ENCODE measurements at regions not wholly inside any gene's neighbourhood (a gene's known extent, or its start where the extent isn't known, plus 50 kb on each side); places are given as distances from the start of the nearest gene placed in this dataset.

- Histone ChIP-seq H3K9me3 (ENCODE audit: control insufficient read depth in 5 of 5, low read length in 5 of 5) (no peaks in the 10 kb centered on the region), H3K4me1 (ENCODE audit: control insufficient read depth in 5 of 5, insufficient read depth in 5 of 5, low read length in 5 of 5) (peaks cover 0 to 11% (median 0%) of the 10 kb centered on the region in 5 donors), H3K27ac (ENCODE audit: low read depth, low read length) (no peak overlapping the region), H3K9ac (ENCODE audit: low read length in 5 of 5) (no peak overlapping the region), H3K36me3 (ENCODE audit: control insufficient read depth in 5 of 5, insufficient read depth in 5 of 5, low read length in 5 of 5) (no peaks in the 10 kb centered on the region), H3K27me3 (ENCODE audit: control insufficient read depth in 5 of 5, insufficient read depth in 4 of 5, low read length in 5 of 5) (peaks cover 0 to 6% (median 3%) of the 10 kb centered on the region in 5 donors), H3K4me3 (ENCODE audit: low read depth in 1 of 5, low read length in 5 of 5) (no peak overlapping the region)
Measured at GRCh38 chr12:130090542-130090941, 71.7 kb upstream of the FZD10 start.

GRCh38 chr12:130093380-130093779 lies 68.9 kb upstream of the FZD10 start:
- Histone ChIP-seq H3K27me3 (ENCODE audit: control insufficient read depth in 5 of 5, insufficient read depth in 4 of 5, low read length in 5 of 5) (peaks cover 0 to 12% (median 5%) of the 10 kb centered on the region in 5 donors), H3K9ac (ENCODE audit: low read length in 5 of 5) (no peak overlapping the region), H3K36me3 (ENCODE audit: control insufficient read depth in 5 of 5, insufficient read depth in 5 of 5, low read length in 5 of 5) (no peaks in the 10 kb centered on the region), H3K27ac (ENCODE audit: low read depth, low read length) (no peak overlapping the region), H3K4me3 (ENCODE audit: low read depth in 1 of 5, low read length in 5 of 5) (no peak overlapping the region), H3K4me1 (ENCODE audit: control insufficient read depth in 5 of 5, insufficient read depth in 5 of 5, low read length in 5 of 5) (no peaks in the 10 kb centered on the region), H3K9me3 (ENCODE audit: control insufficient read depth in 5 of 5, low read length in 5 of 5) (no peaks in the 10 kb centered on the region)

GRCh38 chr12:130097342-130097741 lies 64.9 kb upstream of the FZD10 start:
- no peaks in the 10 kb centered on the region for H3K36me3 ChIP-seq (ENCODE audit: control insufficient read depth in 5 of 5, insufficient read depth in 5 of 5, low read length in 5 of 5)
- peaks cover 0 to 2% (median 0%) of the 10 kb centered on the region in 5 donors for H3K9me3 ChIP-seq (ENCODE audit: control insufficient read depth in 5 of 5, low read length in 5 of 5)
- no peak overlapping the region for H3K9ac ChIP-seq (ENCODE audit: low read length in 5 of 5)
- H3K4me1 ChIP-seq (ENCODE audit: control insufficient read depth in 5 of 5, insufficient read depth in 5 of 5, low read length in 5 of 5): no peaks in the 10 kb centered on the region
- H3K4me3 ChIP-seq (ENCODE audit: low read depth in 1 of 5, low read length in 5 of 5): no peak overlapping the region
- no peak overlapping the region for H3K27ac ChIP-seq (ENCODE audit: low read depth, low read length)
- peaks cover 0 to 12% (median 8%) of the 10 kb centered on the region in 5 donors for H3K27me3 ChIP-seq (ENCODE audit: control insufficient read depth in 5 of 5, insufficient read depth in 4 of 5, low read length in 5 of 5)

GRCh38 chr12:130097798-130098255 lies 64.4 kb upstream of the FZD10 start:
- H3K27me3 ChIP-seq (ENCODE audit: control insufficient read depth in 5 of 5, insufficient read depth in 4 of 5, low read length in 5 of 5): peaks cover 0 to 12% (median 6%) of the 10 kb centered on the region in 5 donors
- no peaks in the 10 kb centered on the region for H3K36me3 ChIP-seq (ENCODE audit: control insufficient read depth in 5 of 5, insufficient read depth in 5 of 5, low read length in 5 of 5)
- peaks cover 0 to 2% (median 0%) of the 10 kb centered on the region in 5 donors for H3K9me3 ChIP-seq (ENCODE audit: control insufficient read depth in 5 of 5, low read length in 5 of 5)
- H3K27ac ChIP-seq (ENCODE audit: low read depth, low read length): no peak overlapping the region
- H3K4me3 ChIP-seq (ENCODE audit: low read depth in 1 of 5, low read length in 5 of 5): no peak overlapping the region
- H3K9ac ChIP-seq (ENCODE audit: low read length in 5 of 5): no peak overlapping the region
- H3K4me1 ChIP-seq (ENCODE audit: control insufficient read depth in 5 of 5, insufficient read depth in 5 of 5, low read length in 5 of 5): no peaks in the 10 kb centered on the region

GRCh38 chr12:130098301-130099005 lies 63.8 kb upstream of the FZD10 start:
- peaks cover 0 to 12% (median 6%) of the 10 kb centered on the region in 5 donors for H3K27me3 ChIP-seq (ENCODE audit: control insufficient read depth in 5 of 5, insufficient read depth in 4 of 5, low read length in 5 of 5)
- H3K9me3 ChIP-seq (ENCODE audit: control insufficient read depth in 5 of 5, low read length in 5 of 5): peaks cover 0 to 2% (median 0%) of the 10 kb centered on the region in 5 donors
- no peaks in the 10 kb centered on the region for H3K36me3 ChIP-seq (ENCODE audit: control insufficient read depth in 5 of 5, insufficient read depth in 5 of 5, low read length in 5 of 5)
- no peak overlapping the region for H3K27ac ChIP-seq (ENCODE audit: low read depth, low read length)
- no peak overlapping the region for H3K4me3 ChIP-seq (ENCODE audit: low read depth in 1 of 5, low read length in 5 of 5)
- no peaks in the 10 kb centered on the region for H3K4me1 ChIP-seq (ENCODE audit: control insufficient read depth in 5 of 5, insufficient read depth in 5 of 5, low read length in 5 of 5)
- H3K9ac ChIP-seq (ENCODE audit: low read length in 5 of 5): no peak overlapping the region

GRCh38 chr12:130100634-130101362 lies 61.5 kb upstream of the FZD10 start:
- Histone ChIP-seq H3K9ac (ENCODE audit: low read length in 5 of 5) (no peak overlapping the region), H3K27ac (ENCODE audit: low read depth, low read length) (no peak overlapping the region), H3K36me3 (ENCODE audit: control insufficient read depth in 5 of 5, insufficient read depth in 5 of 5, low read length in 5 of 5) (no peaks in the 10 kb centered on the region), H3K4me1 (ENCODE audit: control insufficient read depth in 5 of 5, insufficient read depth in 5 of 5, low read length in 5 of 5) (peaks cover 0 to 10% (median 8%) of the 10 kb centered on the region in 5 donors), H3K9me3 (ENCODE audit: control insufficient read depth in 5 of 5, low read length in 5 of 5) (peaks cover 0 to 2% (median 0%) of the 10 kb centered on the region in 5 donors), H3K27me3 (ENCODE audit: control insufficient read depth in 5 of 5, insufficient read depth in 4 of 5, low read length in 5 of 5) (peaks cover 0 to 25% (median 8%) of the 10 kb centered on the region in 5 donors), H3K4me3 (ENCODE audit: low read depth in 1 of 5, low read length in 5 of 5) (no peak overlapping the region)

- Histone ChIP-seq H3K4me3 (ENCODE audit: low read depth in 1 of 5, low read length in 5 of 5) (no peak overlapping the region), H3K27ac (ENCODE audit: low read depth, low read length) (no peak overlapping the region), H3K27me3 (ENCODE audit: control insufficient read depth in 5 of 5, insufficient read depth in 4 of 5, low read length in 5 of 5) (peaks cover 2 to 29% (median 8%) of the 10 kb centered on the region in 5 donors), H3K9me3 (ENCODE audit: control insufficient read depth in 5 of 5, low read length in 5 of 5) (peaks cover 0 to 2% (median 0%) of the 10 kb centered on the region in 5 donors), H3K9ac (ENCODE audit: low read length in 5 of 5) (no peak overlapping the region), H3K36me3 (ENCODE audit: control insufficient read depth in 5 of 5, insufficient read depth in 5 of 5, low read length in 5 of 5) (no peaks in the 10 kb centered on the region), H3K4me1 (ENCODE audit: control insufficient read depth in 5 of 5, insufficient read depth in 5 of 5, low read length in 5 of 5) (peaks cover 0 to 10% (median 8%) of the 10 kb centered on the region in 5 donors)
Measured at GRCh38 chr12:130101370-130101769, 60.9 kb upstream of the FZD10 start.

GRCh38 chr12:130102266-130102665 lies 60.0 kb upstream of the FZD10 start:
- H3K36me3 ChIP-seq (ENCODE audit: control insufficient read depth in 5 of 5, insufficient read depth in 5 of 5, low read length in 5 of 5): no peaks in the 10 kb centered on the region
- peaks cover 0 to 2% (median 0%) of the 10 kb centered on the region in 5 donors for H3K9me3 ChIP-seq (ENCODE audit: control insufficient read depth in 5 of 5, low read length in 5 of 5)
- H3K9ac ChIP-seq (ENCODE audit: low read length in 5 of 5): no peak overlapping the region
- H3K4me1 ChIP-seq (ENCODE audit: control insufficient read depth in 5 of 5, insufficient read depth in 5 of 5, low read length in 5 of 5): peaks cover 0 to 10% (median 8%) of the 10 kb centered on the region in 5 donors
- peaks cover 5 to 29% (median 8%) of the 10 kb centered on the region in 5 donors for H3K27me3 ChIP-seq (ENCODE audit: control insufficient read depth in 5 of 5, insufficient read depth in 4 of 5, low read length in 5 of 5)
- no peak overlapping the region for H3K27ac ChIP-seq (ENCODE audit: low read depth, low read length)
- no peak overlapping the region for H3K4me3 ChIP-seq (ENCODE audit: low read depth in 1 of 5, low read length in 5 of 5)

- Histone ChIP-seq H3K27me3 (ENCODE audit: control insufficient read depth in 5 of 5, insufficient read depth in 4 of 5, low read length in 5 of 5) (peaks cover 0 to 26% (median 17%) of the 10 kb centered on the region in 5 donors), H3K4me3 (ENCODE audit: low read depth in 1 of 5, low read length in 5 of 5) (peak overlapping the region in 1 of 5 donors; percentile 31), H3K27ac (ENCODE audit: low read depth, low read length) (no peak overlapping the region), H3K36me3 (ENCODE audit: control insufficient read depth in 5 of 5, insufficient read depth in 5 of 5, low read length in 5 of 5) (no peaks in the 10 kb centered on the region), H3K9ac (ENCODE audit: low read length in 5 of 5) (no peak overlapping the region), H3K9me3 (ENCODE audit: control insufficient read depth in 5 of 5, low read length in 5 of 5) (peaks cover 0 to 13% (median 6%) of the 10 kb centered on the region in 5 donors), H3K4me1 (ENCODE audit: control insufficient read depth in 5 of 5, insufficient read depth in 5 of 5, low read length in 5 of 5) (peaks cover 0 to 10% (median 8%) of the 10 kb centered on the region in 5 donors)
Measured at GRCh38 chr12:130104571-130105106, 57.6 kb upstream of the FZD10 start.
